Tibial nerve (tissue), 4 donors: ENCODE measurements at regions not wholly inside any gene's neighbourhood (a gene's known extent, or its start where the extent isn't known, plus 50 kb on each side); places are given as distances from the start of the nearest gene placed in this dataset.

Source experiments
- EP300 ChIP-seq, 2 donors: sonication (generic); formaldehyde crosslinking; IDR thresholded peaks; one replicate each; pipeline ENCODE4 v1.6.1; 2017; ENCODE audit warnings: antibody characterized with exemption in 2 of 2, mild to moderate bottlenecking in 1 of 2
- POLR2A ChIP-seq, 2 donors: fragments of 450-650 bp; IDR thresholded peaks; one replicate each; pipeline ENCODE4 v1.6.1; 2017; ENCODE audit warnings: antibody characterized with exemption in 2 of 2, mild to moderate bottlenecking in 2 of 2, moderate library complexity in 2 of 2
- TF ChIP-seq, protein P1 (sequence below), 5 experiments: fragments of 200-600 bp in 3 of 5; fragments of 450-650 bp in 2 of 5; sonication (generic) in 3 of 5; IDR thresholded peaks; one replicate each; pipeline ENCODE4 v1.5.1; 2016 to 2019; ENCODE audit warnings: antibody characterized with exemption in 5 of 5, mild to moderate bottlenecking in 3 of 5, moderate library complexity in 2 of 5

DNA sequence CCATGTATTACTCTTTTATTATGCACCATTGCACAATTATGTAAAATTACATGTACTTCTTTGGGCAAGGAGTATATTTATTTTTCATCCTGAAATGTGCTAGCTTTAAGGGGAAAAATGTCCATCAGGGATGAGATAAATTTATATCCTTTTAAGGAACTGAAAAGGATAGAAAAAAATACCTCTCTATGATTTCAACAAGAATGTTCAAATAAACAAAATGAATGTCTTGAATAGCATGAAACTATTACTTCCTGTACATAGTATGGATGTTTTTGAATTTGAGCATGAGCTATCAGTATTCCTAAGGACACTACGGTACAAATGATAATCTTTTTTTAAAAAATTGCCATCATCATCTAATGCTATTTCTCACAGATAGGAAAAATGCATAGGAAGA lies 1611.9 kb upstream of the ZEB2 start:
- TF ChIP-seq, protein P1, sequence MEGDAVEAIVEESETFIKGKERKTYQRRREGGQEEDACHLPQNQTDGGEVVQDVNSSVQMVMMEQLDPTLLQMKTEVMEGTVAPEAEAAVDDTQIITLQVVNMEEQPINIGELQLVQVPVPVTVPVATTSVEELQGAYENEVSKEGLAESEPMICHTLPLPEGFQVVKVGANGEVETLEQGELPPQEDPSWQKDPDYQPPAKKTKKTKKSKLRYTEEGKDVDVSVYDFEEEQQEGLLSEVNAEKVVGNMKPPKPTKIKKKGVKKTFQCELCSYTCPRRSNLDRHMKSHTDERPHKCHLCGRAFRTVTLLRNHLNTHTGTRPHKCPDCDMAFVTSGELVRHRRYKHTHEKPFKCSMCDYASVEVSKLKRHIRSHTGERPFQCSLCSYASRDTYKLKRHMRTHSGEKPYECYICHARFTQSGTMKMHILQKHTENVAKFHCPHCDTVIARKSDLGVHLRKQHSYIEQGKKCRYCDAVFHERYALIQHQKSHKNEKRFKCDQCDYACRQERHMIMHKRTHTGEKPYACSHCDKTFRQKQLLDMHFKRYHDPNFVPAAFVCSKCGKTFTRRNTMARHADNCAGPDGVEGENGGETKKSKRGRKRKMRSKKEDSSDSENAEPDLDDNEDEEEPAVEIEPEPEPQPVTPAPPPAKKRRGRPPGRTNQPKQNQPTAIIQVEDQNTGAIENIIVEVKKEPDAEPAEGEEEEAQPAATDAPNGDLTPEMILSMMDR (IDR thresholded peaks at IDR 0.05), result no peak
- no peak for TF ChIP-seq EP300 (IDR thresholded peaks at IDR 0.05)
- TF ChIP-seq POLR2A (IDR thresholded peaks at IDR 0.05), result no peak
